Astrocyte of the cerebellum (primary cell): ENCODE measurements at regions not wholly inside any gene's neighbourhood (a gene's known extent, or its start where the extent isn't known, plus 50 kb on each side); places are given as distances from the start of the nearest gene placed in this dataset.
A peak's percentile ranks its signal among the peaks of the same experiment; 100 is the strongest.
"Not testable (repeated sequence)": the region's sequence is repeated elsewhere in the genome, so short reads cannot be mapped to it uniquely, and the experiment has no call there.

Source experiments
- DNase-seq: peaks from one replicate; pipeline ENCODE4 v3.0.0-alpha.2; 2011; ENCODE audit warnings: low read depth
- H3K4me3 ChIP-seq: 2 replicates; pipeline ENCODE4 v1.5.1; 2011; ENCODE audit warnings: mild to moderate bottlenecking, low read depth, low read length, moderate library complexity
- CTCF ChIP-seq: IDR thresholded peaks from 2 replicates; pipeline ENCODE4 v1.5.1; 2012; ENCODE audit warnings: low read length, low read depth, moderate library complexity, mild to moderate bottlenecking; ENCODE audit errors: missing control alignments
- in situ Hi-C: cut with HindIII; loops from 2 replicates; pipeline ENCODE4 v1.10.0; 2017; ENCODE audit warnings: low sequenced_read_pairs

- TF ChIP-seq CTCF = no peak
- H3K4me3 ChIP-seq = no peak overlapping the region
Observed at GRCh38 chr9:31390403-31391025, 993.9 kb upstream of the ACO1 start.

DNA sequence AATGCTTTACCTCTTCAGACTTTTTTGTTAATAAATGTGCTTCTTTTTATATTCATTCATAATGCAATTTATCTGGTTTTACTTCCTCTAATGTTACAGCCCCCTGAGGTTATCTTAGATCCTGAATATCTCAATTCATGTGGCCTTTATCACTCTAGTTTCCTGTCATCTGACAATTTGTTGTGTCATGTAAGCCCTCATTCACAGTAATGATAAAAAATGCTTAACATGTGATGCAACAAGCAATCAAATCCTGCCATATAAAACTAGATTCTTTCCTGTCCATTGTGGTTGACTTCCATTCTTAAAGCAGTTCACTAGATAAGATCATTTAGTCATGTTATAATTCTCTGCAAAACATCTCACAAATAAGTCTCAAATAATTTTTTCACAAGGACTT lies 991.2 kb upstream of the ACO1 start:
- in situ Hi-C loops = no loop called here
- DNase-seq = no peak
- TF ChIP-seq CTCF = no peak
- H3K4me3 ChIP-seq = no peak overlapping the region

More at GRCh38 chr9:31390403-31391025, 993.9 kb upstream of the ACO1 start:
- DNase-seq = no peak
- in situ Hi-C loops = no loop called here

DNA sequence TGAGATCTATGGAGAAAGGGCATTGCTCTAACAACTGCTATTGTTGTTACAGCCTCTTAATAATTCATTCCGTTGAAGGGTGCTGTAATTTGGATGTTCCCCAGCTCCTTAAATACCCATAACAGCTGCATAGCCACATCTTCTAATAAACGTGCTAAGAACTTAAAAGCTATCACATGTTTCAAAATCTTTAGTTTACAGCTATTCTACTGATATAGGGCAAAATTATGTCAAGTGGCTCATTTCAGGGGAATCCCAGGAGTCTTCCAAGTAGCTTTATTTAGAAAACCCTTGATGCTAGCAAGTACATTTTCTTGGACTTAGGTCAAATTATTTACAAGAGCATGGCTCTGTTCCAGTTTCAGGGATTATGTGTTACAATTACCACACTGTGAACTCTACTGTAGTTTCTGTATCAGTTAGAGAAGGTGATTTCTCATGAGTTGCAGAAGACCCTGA lies 990.4 kb upstream of the ACO1 start:
- in situ Hi-C loops = no loop called here
- no peak for TF ChIP-seq CTCF
- peak; percentile 60 for DNase-seq
- no peak overlapping the region for H3K4me3 ChIP-seq

- in situ Hi-C loops = no loop called here
- TF ChIP-seq CTCF = no peak
- DNase-seq = no peak
- no peak overlapping the region for H3K4me3 ChIP-seq
Observed at GRCh38 chr9:31412081-31412480, 972.4 kb upstream of the ACO1 start.

DNA sequence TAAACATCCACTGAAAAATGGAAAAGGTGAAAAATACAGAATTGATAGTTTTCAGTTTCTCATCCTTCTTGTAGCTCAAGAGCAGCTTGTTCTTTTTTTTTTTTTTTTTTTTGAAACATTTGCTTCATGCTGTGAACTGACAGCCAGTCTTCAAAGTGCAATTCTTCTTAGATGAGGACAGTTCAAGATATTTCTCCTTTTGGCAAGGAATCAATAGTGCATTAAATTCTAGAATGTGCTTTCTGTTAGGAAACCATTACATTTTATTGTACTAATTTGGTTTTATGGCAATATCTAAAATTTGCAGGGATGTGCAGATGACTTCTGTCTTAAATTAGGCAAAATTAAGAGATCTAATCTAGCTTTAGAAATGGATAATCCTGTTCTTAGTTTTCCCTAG lies 969.3 kb upstream of the ACO1 start:
- no peak for DNase-seq
- in situ Hi-C loops = no loop called here
- no peak for TF ChIP-seq CTCF

DNA sequence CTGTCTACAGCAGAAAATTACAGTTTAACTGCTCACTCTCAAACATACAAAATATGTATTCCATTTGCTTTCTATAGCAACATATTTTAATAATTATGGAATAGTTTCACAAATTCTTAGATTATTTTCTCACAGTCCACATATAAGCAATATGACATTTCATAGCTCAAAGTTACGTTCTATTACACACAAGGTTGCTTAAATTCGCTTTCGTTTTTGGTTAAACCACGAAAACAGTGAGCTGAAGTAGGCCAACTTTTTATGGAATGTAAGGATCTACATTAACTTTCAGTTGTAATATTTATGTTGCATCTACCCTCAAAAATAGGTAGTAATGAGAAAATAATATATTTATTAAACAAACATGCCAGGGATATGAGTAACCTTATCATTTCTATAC lies 966.0 kb upstream of the ACO1 start:
- TF ChIP-seq CTCF = no peak
- no peak overlapping the region for H3K4me3 ChIP-seq
- in situ Hi-C loops = no loop called here
- no peak for DNase-seq

More for the DNA sequence above, 969.3 kb upstream of the ACO1 start:
- H3K4me3 ChIP-seq = no peak overlapping the region

- DNase-seq, H3K4me3 ChIP-seq, in situ Hi-C loops: not testable (repeated sequence)
Observed at GRCh38 chr9:31443630-31444457, 940.6 kb upstream of the ACO1 start.
